ENCODE measurements at regions not wholly inside any gene's neighbourhood (a gene's known extent, or its start where the extent isn't known, plus 50 kb on each side); places are given as distances from the start of the nearest gene placed in this dataset.

- peaks cover 0 to 16% (median under 1%) of the 10 kb centered on the region in 9 donors for H3K4me1 ChIP-seq
- WGBS, 2 donors: 75 to 81% methylated on average over 4 of the region's 4 CpGs
- TF ChIP-seq, protein P1, sequence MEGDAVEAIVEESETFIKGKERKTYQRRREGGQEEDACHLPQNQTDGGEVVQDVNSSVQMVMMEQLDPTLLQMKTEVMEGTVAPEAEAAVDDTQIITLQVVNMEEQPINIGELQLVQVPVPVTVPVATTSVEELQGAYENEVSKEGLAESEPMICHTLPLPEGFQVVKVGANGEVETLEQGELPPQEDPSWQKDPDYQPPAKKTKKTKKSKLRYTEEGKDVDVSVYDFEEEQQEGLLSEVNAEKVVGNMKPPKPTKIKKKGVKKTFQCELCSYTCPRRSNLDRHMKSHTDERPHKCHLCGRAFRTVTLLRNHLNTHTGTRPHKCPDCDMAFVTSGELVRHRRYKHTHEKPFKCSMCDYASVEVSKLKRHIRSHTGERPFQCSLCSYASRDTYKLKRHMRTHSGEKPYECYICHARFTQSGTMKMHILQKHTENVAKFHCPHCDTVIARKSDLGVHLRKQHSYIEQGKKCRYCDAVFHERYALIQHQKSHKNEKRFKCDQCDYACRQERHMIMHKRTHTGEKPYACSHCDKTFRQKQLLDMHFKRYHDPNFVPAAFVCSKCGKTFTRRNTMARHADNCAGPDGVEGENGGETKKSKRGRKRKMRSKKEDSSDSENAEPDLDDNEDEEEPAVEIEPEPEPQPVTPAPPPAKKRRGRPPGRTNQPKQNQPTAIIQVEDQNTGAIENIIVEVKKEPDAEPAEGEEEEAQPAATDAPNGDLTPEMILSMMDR (IDR thresholded peaks at IDR 0.05): no peak
- peaks cover 0 to 29% (median 0%) of the 10 kb centered on the region in 7 donors for H3K27me3 ChIP-seq
- H3K9me3 ChIP-seq: peaks cover 0 to 3% (median 0%) of the 10 kb centered on the region in 11 donors
- H3K27ac ChIP-seq: no peak overlapping the region
- no peak overlapping the region for H3K4me3 ChIP-seq
- intact Hi-C loops (cut with DNase I): no loop called here
- ATAC-seq (no peak), DNase-seq (no peak)
- no peaks in the 10 kb centered on the region for H3K36me3 ChIP-seq
Measured at GRCh38 chrX:39331082-39331704, 529.9 kb downstream of the MID1IP1 start.

GRCh38 chrX:39333451-39333850 lies 532.2 kb downstream of the MID1IP1 start:
- no peaks in the 10 kb centered on the region for H3K36me3 ChIP-seq
- intact Hi-C loops (cut with DNase I): no loop called here
- DNase-seq (no peak), ATAC-seq (no peak)
- H3K27ac ChIP-seq: no peak overlapping the region
- TF ChIP-seq, protein P1 (IDR thresholded peaks at IDR 0.05): no peak
- no peak overlapping the region for H3K4me3 ChIP-seq
- peaks cover 0 to 33% (median 8%) of the 10 kb centered on the region in 9 donors for H3K4me1 ChIP-seq
- peaks cover 0 to 34% (median 0%) of the 10 kb centered on the region in 7 donors for H3K27me3 ChIP-seq
- WGBS, 2 donors: 65 to 67% methylated on average over 2 of the region's 2 CpGs
- peaks cover 0 to 3% (median 0%) of the 10 kb centered on the region in 11 donors for H3K9me3 ChIP-seq

DNA sequence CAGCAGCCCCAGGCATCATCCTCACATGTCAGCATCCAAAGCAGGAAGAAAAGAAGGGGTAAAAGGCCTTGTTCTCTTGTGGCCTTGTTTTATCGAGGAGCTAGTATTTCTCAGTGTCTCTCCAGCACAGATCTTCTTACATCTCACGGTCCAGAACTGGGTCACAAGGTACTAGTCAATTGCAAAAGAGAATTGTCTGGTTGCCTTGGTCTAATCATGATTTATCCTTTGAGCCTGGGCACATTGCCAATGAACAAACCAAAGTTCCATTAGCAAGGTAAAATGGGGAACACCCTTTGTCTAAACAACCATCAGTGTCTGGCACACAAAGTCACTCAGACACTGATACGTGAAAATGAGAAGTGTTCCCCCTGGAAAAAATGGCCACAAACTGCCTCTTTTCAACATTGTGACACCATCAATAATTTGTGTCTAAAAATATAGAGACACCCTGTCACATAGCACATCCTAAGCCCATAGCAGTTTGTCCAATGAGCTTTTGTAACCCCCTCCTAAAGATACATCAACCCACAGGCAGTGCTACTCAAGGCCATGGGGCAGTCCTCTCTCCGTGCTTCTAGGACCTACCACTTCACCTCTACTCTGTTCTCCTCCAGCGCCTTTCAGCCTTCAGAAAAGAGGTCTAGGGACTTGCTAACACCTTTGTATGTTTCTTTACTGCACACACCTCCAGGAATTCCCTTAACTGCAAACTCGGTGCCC lies 534.4 kb downstream of the MID1IP1 start:
- intact Hi-C loops (cut with DNase I): no loop called here
- no peaks in the 10 kb centered on the region for H3K36me3 ChIP-seq
- peaks cover 0 to 18% (median 0%) of the 10 kb centered on the region in 7 donors for H3K27me3 ChIP-seq
- peaks cover 0 to 33% (median 8%) of the 10 kb centered on the region in 9 donors for H3K4me1 ChIP-seq
- 85 to 94% methylated on average over 6 of the region's 6 CpGs for WGBS, 2 donors
- DNase-seq (no peak), ATAC-seq (no peak)
- no peak overlapping the region for H3K4me3 ChIP-seq
- peak overlapping the region in 3 of 10 donors; percentile 58 to 68 (median 61) for H3K27ac ChIP-seq
- TF ChIP-seq, protein P1 (IDR thresholded peaks at IDR 0.05): no peak
- H3K9me3 ChIP-seq: peaks cover 0 to 3% (median 0%) of the 10 kb centered on the region in 11 donors

DNA sequence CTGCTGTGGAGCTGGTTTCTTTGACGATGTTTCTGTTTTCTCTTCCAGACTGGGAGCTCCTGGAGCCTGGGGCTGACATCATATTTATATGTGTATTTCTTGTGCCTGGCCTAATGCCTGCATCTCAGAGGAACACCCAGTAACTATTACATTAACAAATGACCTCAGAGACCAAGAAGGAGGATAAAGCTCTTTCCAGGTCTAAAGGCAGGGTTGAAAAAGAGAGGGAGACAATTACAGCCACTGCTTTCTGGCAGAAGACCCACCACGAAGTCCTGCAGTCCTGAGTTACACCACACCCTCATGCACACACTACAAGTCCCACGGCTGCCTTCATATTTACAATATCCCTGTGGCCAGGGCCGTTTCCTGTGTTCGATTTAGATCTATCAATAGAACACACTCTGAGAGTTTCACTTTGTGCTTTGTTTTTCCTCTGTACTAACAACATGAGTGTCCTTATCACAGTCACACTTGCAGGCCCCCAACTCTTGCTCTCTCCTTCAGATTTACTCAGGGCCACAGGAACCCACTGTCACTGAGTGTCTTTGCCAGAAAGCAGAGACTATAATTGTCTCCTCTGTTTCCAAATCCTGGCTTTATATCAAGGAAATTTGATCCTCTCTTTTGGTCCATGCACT lies 535.5 kb downstream of the MID1IP1 start:
- intact Hi-C loops (cut with DNase I): no loop called here
- no peak overlapping the region for H3K4me3 ChIP-seq

More for the DNA sequence above, 535.5 kb downstream of the MID1IP1 start:
- peak overlapping the region in 8 of 10 donors; percentile 22 to 70 (median 60) for H3K27ac ChIP-seq
- H3K27me3 ChIP-seq: peaks cover 0 to 15% (median 0%) of the 10 kb centered on the region in 7 donors
- 7 to 29% methylated on average over 5 of the region's 5 CpGs for WGBS, 2 donors
- H3K4me1 ChIP-seq: peaks cover 0 to 33% (median 8%) of the 10 kb centered on the region in 9 donors
- TF ChIP-seq, protein P1 (IDR thresholded peaks at IDR 0.05): no peak
- ATAC-seq (peak; percentile 61 to 91 (median 83)), DNase-seq (peak in 1 of 2 donors; percentile 11)
- peaks cover 0 to 3% (median 0%) of the 10 kb centered on the region in 11 donors for H3K9me3 ChIP-seq
- no peaks in the 10 kb centered on the region for H3K36me3 ChIP-seq

All from heart right ventricle (tissue), 16 donors.